ENCODE measurements at regions not wholly inside any gene's neighbourhood (a gene's known extent, or its start where the extent isn't known, plus 50 kb on each side); places are given as distances from the start of the nearest gene placed in this dataset.

- no peak for TF ChIP-seq POLR2A (IDR thresholded peaks at IDR 0.05)
- TF ChIP-seq CTCF (IDR thresholded peaks at IDR 0.05), result no peak
Measured at GRCh38 chr10:2079603-2080078, 342.3 kb upstream of the ADARB2 start.
